ENCODE measurements at regions not wholly inside any gene's neighbourhood (a gene's known extent, or its start where the extent isn't known, plus 50 kb on each side); places are given as distances from the start of the nearest gene placed in this dataset.
"Not testable (repeated sequence)": the region's sequence is repeated elsewhere in the genome, so short reads cannot be mapped to it uniquely, and the experiment has no call there.

- TF ChIP-seq POLR2AphosphoS5 (IDR thresholded peaks at IDR 0.05; ENCODE audit: low read depth, low read length); SNRNP70 (IDR thresholded peaks at IDR 0.05; ENCODE audit: low read depth, low read length); ZUFSP (CRISPR knock-in tag; IDR thresholded peaks at IDR 0.05; ENCODE audit: borderline replicate concordance); ZNF670 (CRISPR knock-in tag; IDR thresholded peaks at IDR 0.05; ENCODE audit: borderline replicate concordance); GABPA (IDR thresholded peaks at IDR 0.05; ENCODE audit: low read depth, low read length); GABPA (CRISPR knock-in tag; IDR thresholded peaks at IDR 0.05; ENCODE audit: low read depth); CTCF (CRISPR knock-in tag; IDR thresholded peaks at IDR 0.05); TFDP2 (CRISPR knock-in tag; IDR thresholded peaks at IDR 0.05); SIN3A (IDR thresholded peaks at IDR 0.05; ENCODE audit: borderline replicate concordance, low read depth, low read length); JUN (CRISPR knock-in tag; IDR thresholded peaks at IDR 0.05); E2F2 (CRISPR knock-in tag; IDR thresholded peaks at IDR 0.05; ENCODE audit: borderline replicate concordance): not testable (repeated sequence)
Measured at GRCh38 chr15:85204481-85204880, 175.9 kb upstream of the AKAP13 start.
